GM19395 (cell line): ENCODE measurements at regions not wholly inside any gene's neighbourhood (a gene's known extent, or its start where the extent isn't known, plus 50 kb on each side); places are given as distances from the start of the nearest gene placed in this dataset.

Experiments used
- ATAC-seq: cut with Tn5 transposase; IDR thresholded peaks from one replicate; pipeline ENCODE4 v1.9.1; 2021; ENCODE audit warnings: mild to moderate bottlenecking, moderate library complexity; ENCODE audit not compliant: unreplicated experiment

DNA sequence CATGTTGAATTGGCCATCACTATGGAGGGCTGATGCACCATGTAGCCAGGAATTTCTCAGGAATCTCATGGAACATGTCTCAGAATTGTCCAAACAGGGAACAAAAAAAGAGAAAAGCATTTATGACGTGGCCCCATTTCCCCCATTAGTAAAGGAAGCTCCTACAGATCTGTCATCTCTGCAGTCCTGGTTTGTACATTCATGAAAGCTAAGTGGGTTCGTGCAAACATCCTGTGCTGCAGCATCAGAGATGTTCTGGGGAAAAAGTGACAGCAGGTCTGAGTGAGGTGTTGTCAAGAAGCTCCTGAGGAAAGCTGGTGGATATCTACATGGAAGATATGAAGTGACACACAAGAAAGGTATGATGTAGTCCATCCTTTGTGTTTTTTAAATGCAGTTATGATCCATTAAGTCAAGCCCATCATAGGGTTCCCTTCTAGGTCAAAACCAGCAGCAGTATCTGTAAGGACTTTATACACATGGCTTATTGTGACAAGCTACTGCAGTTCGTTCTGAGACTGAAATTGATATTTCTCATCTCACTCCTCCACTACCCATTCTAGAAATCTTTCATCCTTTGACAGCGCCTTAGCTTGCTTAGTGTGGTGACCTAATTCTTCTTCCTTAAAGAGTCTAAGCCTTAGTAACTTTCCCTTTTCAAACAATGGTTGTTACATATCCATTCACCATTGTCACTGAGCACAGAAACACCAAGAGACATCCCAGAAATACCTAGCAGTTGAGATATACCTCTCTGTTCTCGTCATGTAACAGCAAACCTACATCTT, 200.0 kb upstream of the TCF21 start:
- no peak for ATAC-seq

DNA sequence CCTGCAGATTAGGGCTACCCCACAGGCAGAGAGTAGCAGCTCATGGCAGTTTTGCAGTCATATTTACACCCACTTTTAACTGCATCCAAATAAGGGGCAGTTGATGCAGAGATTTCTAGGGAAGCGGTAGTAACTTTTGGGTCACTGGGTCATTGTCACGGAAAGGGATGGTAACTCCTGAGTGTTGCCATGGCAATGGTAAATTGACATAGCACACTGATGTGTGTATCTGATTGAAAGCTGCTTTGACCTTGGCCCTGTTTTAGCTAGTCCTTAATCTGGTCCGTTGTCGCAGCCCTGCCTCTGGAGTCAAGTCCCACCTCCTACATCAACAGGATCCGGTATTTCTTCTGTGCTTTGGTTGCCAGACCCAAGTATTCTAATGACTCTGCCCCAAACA, 199.1 kb upstream of the TCF21 start:
- ATAC-seq: no peak

DNA sequence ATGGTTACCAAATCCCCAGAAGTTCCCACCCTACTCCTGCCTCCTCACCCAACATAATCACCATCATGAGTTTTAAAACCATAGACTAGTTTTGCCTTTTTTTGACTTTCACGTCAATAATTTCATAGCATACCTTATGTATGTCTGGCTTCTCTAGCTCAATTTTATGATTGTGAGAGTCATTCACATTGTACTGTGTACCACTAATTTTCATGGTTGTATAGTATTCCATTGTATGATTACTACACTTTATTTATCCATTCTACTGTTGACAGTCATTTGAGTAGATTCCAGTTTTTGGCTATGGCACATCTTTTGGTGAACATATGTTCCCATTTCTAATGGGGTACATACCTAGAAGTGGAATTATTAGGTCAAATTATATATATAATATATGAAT, 195.3 kb upstream of the TCF21 start:
- no peak for ATAC-seq

DNA sequence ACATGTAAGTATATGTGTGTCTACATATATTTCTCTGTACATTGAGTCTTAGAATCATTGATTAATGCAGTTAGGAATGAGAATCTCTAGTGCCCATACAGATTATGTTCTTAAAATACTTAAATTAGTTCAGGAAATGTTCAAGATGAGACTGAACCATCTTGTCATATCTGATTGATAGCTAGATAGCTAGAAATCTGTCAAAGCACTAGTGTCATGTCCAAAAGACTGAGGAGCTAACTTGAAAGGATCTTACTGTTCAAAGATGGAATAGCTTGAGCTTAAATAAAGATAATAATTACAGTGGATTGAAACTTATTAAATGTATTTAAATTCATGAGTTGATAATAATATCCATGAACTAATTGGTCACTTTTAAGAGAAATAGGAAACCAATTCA, 191.7 kb upstream of the TCF21 start:
- no peak for ATAC-seq

DNA sequence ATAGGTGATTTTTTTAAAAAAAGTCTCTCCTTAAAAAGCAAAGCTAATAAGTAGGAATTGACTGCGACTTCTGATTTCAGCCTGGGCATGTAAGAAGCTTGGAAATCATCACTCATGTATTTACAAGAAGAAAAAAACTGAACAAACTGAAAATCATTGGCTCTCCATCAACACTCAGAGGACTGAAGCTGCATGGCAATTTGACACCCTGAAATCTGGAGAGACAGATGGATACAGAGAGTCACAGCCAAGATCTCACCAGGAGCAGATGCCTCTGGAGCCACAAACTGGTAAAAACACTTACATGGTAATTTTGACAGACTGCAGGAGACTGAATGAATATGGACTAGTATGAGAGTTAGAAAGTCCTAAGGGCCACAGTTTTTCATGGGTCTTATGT, 191.2 kb upstream of the TCF21 start:
- no peak for ATAC-seq

DNA sequence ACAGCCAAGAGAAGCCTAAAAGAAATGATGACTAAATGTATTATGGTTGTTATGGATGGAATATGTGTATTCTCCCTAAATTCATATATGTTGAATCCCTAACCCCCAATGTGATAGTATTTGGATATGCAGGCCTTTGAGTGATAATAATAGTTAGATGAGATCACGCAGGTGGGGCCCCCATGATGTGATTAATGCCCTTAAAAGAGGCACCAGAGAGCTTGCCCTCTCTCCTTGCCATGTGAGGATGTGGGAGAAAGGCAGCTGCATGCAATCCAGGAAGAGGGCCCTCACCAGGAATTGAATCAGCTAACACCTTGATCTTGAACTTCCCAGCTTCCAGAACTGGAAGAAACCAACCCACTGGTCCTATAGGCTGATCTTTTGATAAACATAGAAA, 190.6 kb upstream of the TCF21 start:
- ATAC-seq: no peak

DNA sequence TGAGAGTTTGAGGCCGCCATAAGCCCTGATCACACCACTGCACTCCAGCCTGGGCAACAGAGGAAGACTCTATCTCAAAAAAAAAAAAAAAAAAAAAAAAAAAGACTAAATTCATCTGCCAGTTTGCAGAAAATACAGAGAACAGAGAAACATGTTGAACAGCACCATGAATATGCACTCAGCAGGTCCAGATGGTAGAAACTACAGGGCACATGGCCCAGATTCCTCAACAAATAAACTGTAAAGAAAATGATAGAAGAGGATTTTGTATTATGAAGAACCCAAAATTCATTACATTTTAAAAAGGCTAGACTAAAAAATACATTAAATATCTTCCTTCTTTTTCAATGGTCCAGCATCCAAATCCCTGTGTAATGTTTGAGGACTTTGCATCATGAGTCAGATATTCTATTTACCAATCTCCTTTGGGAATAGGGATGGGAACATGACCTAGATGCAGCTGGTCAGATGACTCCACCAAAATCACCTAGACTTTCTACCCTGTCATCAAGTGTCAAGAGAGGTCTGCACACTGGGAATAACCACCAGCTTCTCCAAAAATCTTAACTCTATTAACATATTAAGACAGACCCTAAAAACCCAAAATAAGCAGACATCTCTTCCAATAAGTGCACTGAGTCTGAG, 189.1 kb upstream of the TCF21 start:
- ATAC-seq: no peak

DNA sequence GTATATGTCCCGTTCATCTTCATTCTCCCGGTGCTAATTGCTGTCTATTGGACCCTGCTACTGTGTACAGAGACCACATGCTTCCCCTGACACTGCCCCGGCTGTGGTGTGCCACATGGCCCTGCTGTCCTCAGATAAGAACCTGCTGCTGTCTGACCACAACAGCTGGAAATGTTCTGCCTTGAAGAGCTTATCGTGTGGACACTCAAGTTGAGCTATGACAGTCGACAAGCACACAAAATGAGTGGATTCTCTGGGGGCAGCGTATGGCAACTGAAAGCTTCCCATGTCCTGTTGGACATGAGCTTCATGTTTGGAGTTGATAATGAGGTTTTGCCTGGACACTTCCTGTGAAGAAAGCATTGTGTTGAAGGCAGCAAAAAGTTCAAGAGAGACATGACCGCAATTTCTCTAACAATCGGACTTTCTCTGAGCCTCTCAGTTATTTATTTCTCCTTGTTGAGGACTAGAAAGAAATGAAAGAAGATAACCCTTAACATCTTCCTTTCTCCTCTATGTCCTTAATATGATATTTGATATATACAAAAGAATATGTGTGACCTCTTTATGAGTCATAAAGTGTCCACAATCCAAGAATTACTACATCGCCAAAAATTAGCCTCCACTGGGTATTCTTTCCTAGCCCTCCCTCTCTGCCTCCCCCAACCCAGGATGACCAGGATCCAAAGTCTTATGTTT, 187.1 kb upstream of the TCF21 start:
- ATAC-seq: no peak

DNA sequence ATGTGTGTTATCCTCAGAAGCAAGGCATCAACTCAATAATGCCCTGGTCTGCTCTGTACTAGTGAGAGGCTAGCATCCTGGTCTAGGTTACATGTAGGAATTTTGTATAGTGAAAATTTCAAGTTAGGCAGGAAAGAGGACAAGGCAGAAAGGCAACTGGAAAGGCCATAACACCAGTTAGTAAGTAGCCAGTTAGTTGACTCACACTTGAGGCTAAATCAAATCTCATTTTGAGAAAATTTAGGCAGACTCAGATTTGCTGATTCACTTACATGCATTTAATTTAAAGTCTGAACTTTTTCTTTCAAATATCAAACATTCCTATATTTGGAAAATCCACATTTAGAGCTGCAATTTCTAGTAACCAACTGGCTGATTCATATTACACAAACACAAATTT, 184.5 kb upstream of the TCF21 start:
- ATAC-seq: no peak

DNA sequence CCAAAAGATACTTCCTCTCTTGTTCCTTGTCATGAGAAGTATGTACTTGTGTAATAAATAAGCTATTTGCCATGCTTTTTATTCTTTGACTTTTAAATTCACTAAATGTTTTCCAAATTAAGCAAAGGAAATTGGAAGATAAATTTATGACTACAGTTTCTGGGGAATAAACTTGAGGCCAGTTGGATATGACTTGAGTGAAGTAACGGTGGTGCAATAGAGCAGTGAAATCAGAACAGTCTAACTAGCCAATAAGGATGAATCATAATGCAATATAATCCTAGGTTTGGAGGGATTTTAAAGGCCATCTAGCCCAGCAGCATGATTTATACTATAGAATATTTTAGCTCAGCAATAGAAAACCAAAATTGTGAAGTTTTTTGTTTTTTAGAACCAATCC, 183.8 kb upstream of the TCF21 start:
- no peak for ATAC-seq

DNA sequence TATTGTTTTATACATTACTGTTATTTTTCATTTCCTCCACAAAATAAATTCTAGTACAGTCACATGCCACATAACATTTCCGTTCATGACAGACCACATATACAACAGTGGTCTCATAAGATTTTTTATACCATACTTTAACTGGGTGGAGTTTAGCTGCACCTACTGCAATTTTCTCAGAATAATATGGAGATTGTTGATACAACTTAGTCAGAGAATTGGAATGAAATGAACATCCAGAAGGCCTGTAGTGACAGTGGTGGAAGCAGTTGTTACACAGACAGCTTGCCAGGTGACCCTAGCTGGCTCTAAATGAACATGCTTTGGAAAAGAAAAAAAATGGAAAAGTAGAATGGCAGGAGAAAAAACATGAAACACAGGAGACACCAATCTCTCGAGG, 183.2 kb upstream of the TCF21 start:
- no peak for ATAC-seq

DNA sequence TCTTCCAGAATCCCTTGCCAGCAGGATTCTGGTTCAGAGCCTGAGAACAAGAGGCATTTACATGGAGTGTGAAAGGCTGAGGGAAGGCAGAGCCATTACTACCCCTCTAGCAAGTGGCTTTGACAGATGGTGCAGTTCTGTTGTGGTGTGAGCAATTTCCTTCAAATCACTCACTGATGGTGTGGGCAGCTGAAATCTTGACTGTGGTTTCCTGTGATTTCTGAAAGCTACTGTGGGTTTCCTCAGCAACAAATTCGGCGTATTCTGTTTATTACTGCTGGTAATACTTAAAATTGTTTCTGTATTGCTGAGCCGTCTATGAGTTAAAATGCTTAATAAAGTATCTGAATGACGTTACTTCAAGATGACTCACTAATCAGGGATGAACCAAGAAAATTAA, 181.5 kb upstream of the TCF21 start:
- ATAC-seq: no peak

DNA sequence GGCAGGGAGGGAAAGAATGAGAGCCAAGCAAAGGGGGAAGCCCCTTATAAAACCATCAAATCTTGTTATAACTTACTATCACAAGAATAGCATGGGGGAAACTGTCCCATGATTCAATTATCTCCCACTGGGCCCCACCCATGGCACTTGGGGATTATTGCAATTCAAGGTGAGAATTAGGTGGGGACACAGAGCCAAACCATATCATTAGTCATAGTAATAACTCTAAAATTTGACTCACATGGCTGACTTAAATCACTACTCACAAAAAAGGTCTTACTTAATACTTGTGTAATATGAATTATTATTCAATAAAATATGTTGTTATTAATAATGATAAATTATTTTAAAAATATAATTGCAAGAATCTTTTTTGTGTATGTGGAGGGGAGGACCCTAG, 178.1 kb upstream of the TCF21 start:
- no peak for ATAC-seq

DNA sequence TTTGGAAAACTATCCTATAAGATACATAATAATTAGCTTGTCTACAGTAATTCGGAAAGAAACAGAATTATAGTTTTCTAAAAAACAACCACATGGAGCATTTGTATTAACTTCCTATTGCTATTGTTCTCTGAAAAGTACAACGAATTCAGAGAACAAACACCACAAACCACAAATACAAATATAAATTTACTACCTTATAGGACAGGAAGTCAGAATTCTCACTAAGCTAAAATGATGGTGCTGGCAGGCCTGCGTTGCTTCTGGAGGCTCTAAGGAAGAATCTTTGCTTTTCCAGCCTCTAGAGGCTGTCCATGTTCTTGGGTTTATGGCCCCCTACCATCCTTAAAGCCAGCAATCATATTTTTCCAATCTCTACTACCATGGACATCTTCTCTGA, 173.6 kb upstream of the TCF21 start:
- no peak for ATAC-seq

DNA sequence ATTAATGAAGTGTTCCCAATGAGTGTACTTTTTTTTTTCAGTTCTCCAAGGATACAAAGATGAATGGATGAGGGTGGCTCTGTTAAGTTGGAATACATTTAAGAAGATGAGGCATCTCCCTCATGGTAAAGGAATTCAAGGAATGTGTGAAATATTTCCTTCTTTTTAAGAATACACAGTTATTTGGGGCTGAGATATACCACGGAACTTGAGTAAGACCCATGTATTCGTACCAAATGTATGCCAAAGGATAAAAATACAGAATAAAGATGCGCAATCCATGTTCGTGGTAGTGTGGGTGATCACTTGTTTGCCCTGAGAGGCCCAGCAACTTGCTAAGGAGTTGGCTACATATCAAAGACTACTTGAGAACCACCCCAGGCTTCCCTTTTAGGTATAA, 164.2 kb upstream of the TCF21 start:
- ATAC-seq: no peak

DNA sequence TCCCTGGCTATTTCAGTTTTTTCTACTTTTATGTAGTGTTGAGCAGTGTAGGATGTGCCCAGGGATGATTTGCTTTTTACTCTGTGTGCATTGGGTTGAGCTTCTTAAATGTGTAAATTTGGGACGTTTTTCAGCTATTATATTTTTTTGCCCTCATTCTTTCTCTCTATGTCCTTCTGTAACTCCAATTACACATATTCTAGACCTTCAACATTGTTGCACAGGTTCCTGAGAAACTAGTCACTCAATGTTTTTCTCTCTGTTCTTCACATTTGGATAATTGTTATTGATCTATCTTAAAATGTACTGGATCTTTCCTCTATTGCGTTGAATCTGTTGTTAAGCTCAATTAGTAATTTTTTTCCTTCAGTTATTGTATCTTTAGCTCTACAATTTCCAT, 162.7 kb upstream of the TCF21 start:
- no peak for ATAC-seq

DNA sequence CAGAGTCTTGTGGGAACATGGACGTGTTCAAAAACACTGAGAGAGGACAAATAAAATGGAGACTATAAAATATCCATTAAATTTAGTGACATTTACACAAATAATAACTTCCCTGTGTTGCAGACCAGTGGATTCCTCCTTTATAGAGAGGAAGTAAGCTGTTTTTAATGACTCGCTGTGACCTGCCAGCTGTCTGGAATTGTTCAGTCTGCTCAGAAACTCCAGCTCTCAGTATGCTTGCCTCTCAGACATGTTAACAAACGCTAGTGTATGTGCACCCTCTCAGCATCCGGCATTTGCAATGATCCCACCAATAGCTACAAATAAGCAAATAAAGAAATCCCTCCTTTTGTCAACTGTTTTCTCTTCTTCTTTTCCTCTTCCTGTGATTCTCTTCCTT, 158.0 kb upstream of the TCF21 start:
- no peak for ATAC-seq

DNA sequence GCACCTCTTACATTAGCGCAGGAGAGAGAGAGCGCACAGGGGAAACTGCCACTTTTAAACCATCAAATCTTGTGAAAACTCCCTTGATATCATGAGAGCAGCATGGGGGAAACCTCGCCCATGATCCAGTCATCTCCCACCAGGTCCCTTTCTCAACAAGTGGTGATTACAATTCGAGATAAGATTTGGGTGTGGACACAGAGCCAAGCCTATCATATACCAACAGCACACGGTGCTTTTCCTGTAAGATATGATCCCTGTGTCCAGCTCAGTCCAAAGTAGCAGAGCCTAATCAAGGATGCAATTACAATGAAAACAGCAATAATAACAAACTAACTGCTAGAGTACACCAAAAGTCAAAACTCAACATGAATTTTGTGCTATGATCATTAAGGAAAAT, 148.7 kb upstream of the TCF21 start:
- ATAC-seq: no peak

DNA sequence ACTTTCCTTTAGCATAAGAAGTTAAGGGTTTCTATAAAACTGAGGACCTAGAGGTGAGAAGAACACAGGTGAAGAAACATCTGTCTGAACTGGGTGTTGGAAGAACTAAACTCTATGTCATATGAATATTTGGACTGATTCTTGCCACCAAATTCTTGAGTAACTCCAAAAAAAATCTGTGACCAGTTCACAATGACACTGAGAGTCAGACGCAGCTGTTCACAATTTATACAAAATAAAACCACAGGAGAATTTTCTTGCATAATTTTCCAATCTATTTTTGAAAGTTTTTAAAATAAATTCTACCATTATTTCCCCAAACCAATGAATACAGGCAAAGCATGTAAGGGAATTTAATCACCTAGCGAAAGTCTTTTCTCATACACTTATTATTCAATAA, 148.1 kb upstream of the TCF21 start:
- ATAC-seq: no peak

DNA sequence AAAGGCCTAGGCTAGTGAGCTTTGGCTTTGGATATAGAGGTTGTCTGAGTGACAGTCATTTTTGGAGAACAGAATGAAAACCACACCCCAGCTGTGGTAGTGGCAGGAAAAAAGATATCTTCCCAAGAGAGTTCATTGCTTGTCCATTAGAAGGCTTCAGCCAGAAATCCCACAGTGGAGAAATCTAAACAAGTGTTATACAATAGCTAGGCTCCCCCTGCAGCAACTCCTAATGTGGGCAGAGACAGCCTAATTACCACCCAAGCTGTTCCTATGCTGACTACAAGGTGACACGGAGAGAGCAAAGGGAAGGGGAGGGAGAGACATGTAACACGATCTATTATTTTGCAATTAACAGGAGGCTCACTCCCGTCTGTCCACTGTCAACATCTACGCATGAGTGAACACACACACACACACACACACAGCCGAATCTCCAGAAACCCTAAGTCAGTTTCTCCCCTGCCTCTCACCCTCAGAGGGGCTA, 147.5 kb upstream of the TCF21 start:
- no peak for ATAC-seq

DNA sequence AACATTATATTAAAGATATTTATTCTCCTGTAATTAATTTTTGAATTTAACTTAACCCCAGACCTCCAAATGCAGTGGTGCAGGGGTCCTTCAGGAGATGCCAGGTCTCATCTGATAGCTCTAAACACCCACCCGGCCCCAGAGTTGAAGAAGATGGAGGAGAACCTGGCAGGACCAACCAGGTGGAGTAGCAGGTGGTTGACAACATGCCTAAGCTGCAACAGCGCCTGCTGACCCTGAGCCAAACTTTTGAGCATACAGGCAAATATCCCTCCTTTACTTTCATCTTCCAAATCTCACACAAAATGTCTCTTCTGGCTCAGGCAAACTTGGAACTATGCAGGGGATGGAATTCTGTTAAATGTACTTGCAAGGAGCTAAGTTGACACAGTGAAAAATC, 145.3 kb upstream of the TCF21 start:
- no peak for ATAC-seq

DNA sequence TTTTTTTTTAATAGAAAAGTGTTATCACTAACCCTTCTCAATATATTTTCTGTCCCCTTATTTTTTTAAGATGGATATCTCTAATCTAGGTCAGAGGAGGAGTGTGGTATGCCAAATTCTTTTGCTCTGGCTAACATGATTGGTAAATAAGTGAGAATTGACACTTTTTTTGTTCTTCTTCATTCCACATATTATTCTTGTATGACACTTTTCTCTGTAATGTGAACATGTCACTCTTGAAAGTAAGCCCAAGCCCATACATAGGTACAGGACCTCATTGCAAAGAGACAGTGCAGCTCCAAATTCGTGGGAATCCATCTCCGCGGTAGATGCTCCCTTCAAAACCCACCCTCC, 142.5 kb upstream of the TCF21 start:
- ATAC-seq: no peak
